CD4-positive, alpha-beta T cell treated with Interleukin-6 for 4 hours (primary cell): ENCODE measurements at regions not wholly inside any gene's neighbourhood (a gene's known extent, or its start where the extent isn't known, plus 50 kb on each side); places are given as distances from the start of the nearest gene placed in this dataset.

Source experiments
- DNase-seq: peaks from one replicate; pipeline ENCODE4 v3.0.0-alpha.2; 2020; ENCODE audit warnings: mixed read lengths

DNA sequence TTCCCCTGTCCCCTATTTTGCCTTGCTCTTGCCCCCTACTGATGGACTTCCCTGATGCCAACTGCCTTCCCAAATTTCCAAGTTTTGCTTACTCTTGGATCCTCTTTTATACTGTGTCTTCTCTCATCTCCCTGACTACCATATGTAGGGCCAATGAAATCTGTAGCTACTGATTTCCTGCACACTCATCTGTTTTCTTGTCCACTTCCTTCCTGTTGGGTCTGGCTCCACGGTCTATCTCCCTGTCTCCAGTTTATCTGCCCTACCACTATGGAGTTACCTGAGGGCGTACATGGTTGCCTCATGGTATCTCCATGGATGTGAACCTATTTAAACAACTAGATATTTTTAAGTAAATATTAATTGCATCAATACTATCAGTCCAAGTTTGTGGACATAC, 140.3 kb upstream of the MCHR2 start:
- no peak for DNase-seq

DNA sequence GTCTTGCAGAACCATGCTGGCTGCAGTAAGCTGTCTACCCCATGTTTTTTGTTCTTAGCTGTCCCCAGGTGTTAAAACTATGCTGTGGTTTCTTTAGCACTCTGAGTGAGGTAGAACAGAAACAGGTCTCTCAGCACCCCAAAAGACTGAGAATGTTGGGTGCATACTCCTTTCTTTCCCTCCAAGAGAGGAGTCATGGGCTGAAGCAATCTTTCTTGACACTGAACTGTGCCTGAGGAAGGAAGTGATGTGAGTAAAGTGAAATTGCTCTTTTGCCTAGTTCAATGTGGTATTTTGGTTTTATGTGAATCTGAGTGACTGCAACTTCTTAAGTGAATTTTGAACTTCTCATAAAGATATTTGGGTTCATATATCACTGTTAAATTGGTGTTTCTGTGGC, 138.0 kb upstream of the MCHR2 start:
- DNase-seq = no peak

DNA sequence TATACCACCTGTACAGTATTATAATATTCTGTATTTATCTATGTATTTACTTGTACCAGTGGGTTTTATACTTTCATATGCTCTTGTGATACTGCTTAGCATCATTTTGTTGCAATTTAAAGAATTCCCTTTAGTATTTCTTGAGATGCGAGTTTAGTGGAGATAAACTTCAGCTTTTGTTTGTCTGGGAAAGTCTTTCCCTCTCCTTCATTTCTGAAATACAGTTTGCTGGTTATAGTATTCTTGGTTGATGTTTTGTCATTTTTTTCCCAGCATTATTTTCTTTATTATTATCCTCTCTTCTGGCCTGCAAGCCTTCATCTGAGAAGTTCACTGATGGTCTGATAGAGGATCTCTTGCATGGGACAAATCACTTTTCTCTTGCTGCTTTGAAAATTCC, 136.6 kb upstream of the MCHR2 start:
- no peak for DNase-seq

DNA sequence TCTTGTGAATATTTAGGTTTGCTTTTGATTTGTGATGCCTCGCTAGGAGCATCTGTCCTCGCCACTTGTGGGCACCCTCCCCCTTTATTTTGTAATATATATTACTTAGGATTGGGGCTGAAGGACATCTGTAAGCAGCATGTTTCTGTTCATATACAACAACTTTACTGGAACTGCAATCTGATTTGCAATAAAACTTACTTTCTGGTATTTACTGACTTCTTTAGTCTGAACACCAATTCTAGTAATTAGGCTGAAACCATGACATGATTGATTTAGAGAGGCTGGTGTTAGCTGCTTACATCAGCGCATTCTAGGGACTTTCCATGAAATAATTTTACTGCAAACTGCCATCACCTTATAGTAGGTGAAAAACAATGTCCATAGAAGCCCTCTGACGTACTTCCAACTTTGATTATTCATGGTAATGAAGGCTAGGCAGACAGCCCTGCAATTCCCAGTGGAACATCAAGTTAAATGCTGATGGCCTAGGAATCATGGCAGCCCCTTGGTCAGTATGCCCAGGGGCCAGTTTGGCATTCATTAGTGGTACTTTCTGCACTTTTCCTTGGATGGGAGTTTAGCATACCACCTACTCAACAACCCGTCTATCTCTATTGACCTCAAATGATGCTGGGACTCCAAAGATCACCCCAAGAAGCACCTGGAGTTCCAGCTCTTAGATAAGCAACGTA, 132.9 kb upstream of the MCHR2 start:
- no peak for DNase-seq

DNA sequence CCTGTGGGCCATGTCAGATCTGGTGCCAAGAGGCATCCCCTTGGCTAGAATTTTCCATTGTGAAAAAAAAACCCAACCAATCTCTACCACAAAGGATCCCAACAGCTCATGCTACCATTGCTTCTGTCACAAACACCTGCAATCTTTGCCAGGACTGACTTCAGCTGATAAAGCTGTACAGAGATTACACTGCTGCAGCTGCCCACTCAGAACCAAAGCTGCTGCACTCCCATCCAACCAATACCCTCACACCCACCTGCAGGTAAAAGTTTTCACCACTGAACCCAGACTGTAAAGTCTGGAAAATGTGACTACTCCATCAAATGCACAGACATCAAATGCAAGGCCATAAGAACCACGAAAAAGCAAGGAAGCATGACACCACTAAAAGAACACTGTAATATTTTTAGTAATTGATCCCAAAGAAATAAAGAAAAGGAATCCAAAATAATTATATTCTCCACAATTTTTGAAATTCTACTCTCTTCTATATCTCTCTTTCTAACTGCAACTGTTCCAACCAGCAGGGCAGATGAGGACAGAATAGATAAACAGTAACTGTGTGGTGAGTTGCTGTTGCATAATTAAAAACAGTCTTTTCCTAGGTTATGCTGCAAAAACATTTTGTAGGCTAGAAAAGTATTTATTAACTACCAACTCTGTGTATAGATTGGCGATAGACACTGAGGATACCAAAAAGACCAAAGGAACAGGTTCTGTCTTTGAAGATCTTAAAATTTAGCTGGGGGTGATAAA, 128.0 kb upstream of the MCHR2 start:
- no peak for DNase-seq

DNA sequence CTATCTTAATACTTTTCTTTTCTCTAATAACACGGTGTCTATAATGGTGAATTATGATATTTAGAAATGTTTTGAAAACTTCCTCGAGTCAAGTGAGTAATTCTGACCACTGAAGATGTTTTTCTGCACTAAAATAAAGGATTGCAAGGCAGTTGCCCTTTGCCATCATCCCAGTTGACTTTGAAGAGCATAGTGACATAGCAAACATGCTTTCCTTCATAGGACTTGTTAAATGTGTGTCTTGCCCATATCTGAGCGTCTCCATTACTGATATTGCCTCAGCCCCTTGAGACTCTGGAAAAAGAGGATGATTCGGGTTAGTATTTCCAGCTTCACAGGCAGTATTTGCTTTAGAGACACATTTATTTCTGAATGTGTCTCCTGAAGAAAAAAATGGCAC, 125.2 kb upstream of the MCHR2 start:
- no peak for DNase-seq

DNA sequence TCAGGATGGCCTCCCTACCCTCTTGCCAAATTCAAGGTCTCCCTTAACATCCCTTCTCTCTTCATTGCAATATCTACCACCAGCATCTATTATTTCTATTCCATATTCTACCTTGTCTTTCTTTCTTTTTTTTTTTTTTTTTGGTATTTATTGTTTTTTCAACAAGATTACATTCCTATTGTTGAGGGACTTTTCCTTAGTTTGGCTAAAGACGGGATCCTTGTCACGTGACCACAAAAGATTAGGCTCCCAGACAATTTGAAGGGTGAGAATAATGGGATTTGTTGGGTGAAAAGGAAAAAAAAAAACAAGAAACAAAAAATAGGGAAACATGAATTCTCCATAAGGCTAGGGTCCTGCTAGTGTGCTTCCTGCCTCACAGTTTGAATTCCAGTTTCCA, 124.3 kb upstream of the MCHR2 start:
- DNase-seq = no peak

DNA sequence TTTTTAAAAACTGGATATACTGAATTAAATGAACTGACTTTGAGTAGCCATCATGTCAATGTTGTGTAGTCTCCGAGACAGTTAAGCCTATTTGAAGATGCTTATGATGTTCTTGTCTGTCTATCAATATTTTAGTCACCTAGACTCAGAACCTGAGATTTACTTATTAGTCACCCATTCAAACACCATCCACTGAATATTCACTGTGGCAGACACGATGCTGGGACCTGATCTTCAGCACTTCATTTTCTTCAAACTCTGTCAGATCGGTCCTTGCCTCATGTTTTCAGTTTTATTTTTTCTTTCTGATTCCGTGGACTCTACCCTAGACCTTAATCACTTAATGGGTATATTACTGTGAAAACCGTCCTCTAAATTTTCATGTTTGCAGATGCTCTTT, 123.7 kb upstream of the MCHR2 start:
- no peak for DNase-seq

DNA sequence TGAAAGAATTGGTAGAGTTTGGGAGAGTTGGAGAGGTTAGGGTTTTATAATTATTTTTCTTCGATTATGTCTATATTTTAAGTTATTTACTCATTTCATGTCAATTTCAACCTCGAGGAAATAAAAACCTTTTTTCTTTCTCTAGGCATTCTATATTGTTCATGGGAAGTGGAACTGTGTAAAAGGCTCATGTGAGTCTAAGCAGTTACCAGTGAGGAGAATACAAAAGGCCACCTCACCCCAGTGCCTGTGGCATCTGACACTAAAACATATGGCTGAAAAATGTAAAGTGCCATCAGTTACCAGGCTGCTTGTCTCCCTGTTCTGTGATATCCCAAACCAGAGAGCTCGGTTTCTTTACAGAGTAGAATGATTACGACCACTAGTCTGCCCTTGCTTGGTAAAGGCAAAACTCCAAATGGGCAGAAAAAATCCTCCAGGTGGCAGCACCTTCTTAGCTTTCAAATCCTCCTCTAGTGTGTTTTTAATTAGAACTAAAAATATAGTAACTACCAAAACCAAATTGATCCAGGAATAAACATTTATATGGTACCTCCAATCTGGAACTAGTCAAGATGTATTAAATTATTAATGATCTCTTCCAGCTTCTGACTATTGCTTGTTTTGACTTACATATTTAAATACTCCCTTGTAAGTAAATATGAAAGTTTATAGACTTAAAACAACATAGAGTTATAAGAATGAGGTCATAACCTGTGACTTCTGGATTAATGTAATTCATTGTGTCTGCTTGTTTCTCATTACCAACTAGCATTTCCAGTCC, 122.6 kb upstream of the MCHR2 start:
- no peak for DNase-seq

DNA sequence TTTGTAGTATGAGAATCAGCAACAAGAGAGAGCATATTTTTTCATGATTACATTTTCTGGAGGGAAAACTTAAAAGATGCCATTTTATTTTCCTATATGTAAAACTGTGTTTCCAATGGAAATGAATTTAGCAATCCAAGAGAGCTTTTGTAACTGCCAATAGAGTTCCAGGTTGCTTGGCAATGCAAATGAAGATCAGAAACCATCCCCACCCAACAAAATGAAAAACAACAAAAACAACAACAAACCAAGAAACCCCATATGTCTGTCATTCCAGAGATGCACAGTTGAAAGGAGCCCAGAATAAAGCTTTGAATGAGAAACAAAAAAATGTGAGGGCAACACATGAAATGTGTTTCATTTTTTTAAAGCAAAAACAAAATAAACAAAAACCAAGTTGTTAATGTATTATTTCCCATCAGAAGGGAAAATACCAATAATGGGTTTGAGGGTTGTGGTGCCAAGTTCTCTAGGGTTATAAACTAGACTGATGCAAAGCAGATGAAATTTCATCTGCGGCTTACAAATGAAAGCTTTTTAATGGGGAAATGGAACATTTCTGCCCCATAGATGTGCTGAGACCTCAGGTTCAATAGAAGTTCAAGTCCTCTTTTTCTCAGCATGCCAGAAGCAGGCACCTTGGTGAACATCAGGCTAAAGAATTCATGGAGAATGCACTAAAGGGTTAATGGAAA, 121.5 kb upstream of the MCHR2 start:
- no peak for DNase-seq

DNA sequence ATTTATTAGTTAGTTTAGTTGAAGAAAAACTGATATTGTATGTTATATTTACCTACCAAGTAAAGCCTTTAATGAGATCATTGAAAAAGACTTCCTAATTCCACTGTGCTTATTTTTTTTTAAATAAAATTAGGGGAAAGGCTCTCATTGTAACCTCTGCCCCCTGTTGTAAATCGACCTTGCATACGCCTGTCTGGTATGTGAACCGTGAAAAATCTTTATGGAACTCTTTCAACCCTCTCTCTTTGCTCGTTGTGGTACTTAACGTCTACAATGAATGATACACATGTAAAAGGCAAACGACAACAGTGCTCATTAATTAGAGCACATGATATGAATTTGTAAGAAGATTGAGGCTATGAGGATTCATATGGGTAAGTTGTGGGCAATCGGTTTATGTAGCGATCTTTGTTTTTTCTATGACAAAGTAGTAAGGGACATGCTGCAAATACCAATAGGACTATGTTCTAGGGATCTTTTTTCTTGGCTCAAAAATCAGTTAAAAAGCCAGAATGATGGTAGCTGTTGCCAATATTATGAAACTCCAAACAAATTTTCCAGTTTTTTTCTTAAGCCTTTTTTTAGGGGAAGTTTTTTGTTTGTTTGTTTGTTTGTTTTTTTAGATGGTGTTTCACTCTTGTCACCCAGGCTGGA, 119.0 kb upstream of the MCHR2 start:
- DNase-seq = no peak

DNA sequence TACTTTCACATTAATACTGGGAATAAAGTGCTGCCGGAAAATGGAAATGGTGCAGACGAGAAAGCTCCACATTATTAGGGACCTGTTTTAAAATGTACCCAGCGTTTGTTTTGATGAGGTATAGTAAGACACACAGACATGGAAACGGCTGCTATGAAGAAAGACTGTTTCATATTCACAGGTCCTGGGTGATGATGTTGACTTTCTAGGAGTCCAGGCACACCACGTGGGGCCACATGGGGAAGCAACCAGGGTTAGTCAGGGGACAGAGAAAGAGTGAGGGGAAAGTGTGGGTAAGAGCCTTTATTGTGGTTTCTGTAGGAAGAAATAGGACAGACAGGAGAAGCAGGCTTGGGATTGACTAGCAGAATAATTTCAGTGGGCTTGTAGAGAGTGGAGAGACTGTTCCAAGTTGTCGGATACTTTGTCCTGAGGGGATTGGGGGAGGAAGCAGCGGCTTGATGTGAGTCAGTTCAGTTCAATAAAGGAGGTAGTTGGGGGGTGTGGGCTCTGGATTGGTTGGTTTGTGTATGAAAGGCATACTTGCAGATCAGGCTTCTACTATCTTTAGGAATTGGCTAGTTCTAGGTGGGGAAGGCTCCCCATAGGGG, 112.0 kb upstream of the MCHR2 start:
- no peak for DNase-seq

DNA sequence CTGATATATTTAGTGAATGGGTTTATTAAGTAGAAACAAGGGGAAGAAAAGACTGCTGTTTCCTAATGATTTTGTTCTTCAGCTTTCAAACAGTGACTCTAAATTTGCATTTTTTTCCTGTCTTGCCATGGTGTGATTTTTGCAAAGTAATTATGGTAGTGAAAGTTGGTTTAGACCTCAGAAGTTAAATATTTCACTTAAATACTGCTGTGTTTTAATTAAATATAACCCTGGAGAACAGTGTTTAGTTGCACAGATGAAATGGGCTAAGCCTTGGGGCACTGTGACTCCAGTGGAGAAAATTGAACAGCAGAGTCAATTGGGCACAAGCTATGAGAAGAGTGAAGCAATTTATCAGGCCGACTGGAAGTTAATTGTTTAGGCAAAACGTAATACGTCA, 111.1 kb upstream of the MCHR2 start:
- DNase-seq = no peak

DNA sequence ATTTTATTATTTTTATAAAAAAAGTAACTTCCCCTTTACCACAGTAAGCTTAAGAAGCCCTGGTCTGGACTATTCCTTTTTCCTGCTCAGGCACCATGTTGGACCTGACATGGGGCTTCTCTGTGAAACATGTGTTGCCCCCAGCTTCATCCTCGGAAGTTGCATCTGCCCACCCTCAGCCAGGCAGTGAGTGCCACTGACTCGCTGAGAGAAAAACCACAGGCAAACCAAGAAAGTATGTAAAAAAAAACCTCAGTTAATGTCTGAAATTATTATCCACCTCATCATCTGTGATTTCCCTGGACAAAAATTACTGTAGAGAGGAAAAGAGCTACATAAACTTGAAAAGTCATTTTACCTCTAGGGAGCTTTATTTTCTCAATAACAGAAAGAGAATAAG, 109.9 kb upstream of the MCHR2 start:
- no peak for DNase-seq

DNA sequence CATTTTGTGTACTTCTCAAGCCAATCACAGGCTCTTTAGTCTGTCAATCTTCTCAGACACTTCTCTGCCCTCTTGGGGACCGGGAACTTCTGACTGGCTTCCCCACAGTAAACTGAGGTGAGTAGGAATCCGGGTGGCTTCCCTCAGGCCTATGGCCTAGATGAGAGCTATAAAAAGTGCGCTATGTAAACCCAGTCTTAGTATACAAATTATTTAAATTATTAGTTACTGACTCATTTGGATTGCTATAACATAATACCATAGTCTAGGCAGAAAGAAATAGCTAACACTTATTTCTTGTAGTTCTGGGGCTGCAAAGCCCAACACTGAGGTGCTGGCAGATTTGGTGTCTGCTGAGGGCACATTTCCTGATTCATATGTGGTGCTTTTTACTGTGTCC, 109.2 kb upstream of the MCHR2 start:
- DNase-seq = no peak

DNA sequence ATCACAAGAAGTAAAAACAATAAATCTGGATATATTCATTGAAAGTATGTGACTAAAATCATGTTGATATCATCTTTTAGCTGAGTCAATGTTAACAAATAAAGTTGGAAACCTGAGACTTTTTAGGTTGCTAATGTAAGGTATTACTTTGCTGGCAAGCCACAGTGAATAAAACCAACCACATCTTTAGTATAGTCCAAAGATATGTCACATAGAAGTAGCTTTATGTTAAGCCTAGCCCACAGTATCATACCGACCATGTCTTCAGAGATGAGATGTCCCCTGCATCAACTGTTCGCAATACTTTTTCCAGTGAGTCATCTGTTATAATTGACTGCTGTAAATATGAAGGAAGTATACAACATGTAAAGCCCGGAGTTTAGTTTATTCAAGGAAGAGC, 107.6 kb upstream of the MCHR2 start:
- DNase-seq = no peak

DNA sequence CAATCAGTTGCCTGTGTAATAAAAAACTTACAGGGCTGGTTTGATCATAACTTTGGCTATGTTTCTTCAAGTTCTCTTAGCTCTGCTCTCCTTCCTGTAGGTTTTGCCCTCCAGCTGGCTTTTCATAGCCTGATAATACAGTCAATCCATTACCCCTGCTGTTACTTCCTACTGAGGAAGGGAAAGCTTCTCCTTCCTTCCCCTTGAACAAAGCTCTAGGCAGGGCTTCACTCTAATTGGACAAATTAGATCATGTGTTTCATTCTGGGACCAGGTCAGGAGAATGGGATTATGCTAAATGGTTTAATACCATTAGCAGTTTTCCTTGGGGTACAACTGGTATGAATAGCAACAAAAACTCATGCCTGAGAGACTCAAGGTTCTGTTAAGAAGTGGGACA, 106.8 kb upstream of the MCHR2 start:
- DNase-seq = no peak

DNA sequence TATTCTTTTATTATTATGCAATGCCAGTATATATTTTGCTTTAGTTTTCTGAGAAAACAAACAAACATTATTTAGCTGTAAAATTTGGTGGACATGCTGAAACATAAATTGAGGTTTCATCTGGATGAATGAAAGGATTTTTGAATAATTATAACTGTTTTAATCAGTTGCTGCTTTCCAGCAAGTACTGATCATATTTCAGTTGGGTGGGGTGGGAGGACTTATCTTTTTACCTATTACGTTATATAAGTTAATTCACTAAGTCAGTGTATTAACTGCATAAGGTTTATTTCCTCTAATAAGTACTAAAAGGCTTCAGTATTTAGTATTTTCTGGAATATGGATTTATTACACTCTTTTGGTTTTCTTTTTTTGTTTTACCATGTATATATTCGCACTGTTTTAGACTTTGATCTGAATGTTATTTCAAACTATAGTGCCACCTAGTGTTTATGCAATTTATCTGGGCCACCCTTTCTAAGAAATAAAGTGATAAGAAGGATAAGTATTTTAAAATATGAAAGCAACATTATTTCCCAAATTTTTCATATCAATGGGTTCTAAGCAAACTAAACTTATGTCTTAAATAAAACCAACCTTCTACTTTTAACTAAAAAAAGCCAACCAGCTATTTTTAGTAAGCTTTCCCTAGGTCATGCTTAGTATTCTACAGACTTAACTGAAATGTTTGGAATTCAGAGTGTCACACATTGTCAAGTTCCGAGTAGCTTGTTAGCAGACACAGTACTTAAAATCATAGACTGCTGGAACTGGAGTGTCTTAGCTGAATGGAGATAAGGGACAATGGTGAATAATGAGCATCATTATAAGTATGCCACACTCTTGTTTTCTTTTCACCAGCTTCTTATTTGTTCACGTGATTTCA, 105.4 kb upstream of the MCHR2 start:
- DNase-seq = no peak

DNA sequence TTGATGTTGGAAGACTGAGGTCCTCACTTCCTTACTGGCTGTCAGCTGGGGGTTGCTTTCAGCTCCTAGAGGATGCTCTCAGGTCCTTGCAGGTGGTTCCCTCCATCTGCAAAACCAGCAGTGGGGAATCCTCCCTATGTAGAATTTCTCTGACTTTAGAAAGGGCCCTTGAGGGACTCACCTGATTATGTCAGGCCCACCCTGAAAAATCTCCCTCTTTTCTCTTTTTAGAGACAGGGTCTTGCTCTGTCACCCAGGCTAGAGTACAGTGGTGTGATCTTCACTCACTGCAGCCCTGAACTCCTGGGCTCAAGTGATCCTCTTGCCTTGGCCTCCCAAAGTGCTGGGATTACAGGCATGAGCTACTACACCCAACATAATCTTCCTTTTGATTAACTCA, 102.9 kb upstream of the MCHR2 start:
- no peak for DNase-seq

DNA sequence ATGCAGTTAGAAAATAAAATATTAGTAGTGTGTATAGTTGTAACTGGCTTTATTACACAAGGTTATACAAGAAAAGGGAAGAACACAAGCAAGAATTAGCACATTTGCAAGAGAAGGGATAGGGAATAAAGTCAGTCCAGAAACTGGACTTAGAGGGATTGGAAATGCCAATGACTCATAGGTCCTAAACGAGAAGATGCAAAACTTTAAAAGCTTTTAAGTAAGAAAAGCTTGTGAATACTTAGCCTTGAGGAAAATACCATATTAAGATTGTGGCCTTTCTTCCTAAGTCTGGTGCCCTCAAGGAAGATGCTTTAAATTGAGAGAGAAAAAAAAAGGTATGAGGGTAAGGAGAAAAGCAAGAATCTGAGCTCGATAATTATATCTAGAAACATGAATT, 102.3 kb upstream of the MCHR2 start:
- no peak for DNase-seq

DNA sequence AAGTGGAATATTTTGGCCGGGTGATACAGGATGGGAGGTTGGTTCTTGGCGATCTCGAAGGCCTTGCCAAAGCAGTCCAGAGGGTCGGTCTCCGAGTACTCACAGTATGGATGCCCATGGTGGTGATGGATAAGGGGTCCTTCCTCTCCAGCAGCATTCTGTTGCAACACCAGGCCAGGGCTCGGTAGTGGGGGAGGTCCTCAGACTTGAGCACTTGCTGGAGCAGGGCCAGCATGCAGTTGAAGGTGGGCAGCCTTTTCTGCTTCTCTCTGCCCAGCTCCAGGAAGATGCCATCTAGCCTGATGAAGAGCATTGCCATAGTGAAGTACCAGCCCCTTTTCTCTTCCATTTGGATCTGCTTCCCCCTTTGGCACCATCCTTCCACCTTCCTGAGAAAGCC, 99.4 kb upstream of the MCHR2 start:
- no peak for DNase-seq
